ENCODE measurements at regions not wholly inside any gene's neighbourhood (a gene's known extent, or its start where the extent isn't known, plus 50 kb on each side); places are given as distances from the start of the nearest gene placed in this dataset.

- TF ChIP-seq GATA1 (IDR thresholded peaks at IDR 0.05; ENCODE audit: low read depth, low read length) (no peak), POLR2A (IDR thresholded peaks at IDR 0.05; ENCODE audit: low read length) (no peak)
- no peak for DNase-seq
Measured at GRCh38 chr13:84187626-84188025, 305.4 kb upstream of the SLITRK1 start.

GRCh38 chr13:84139561-84140158 lies 257.4 kb upstream of the SLITRK1 start:
- no peak for TF ChIP-seq GATA1 (IDR thresholded peaks at IDR 0.05; ENCODE audit: low read depth, low read length)
- TF ChIP-seq POLR2A (IDR thresholded peaks at IDR 0.05; ENCODE audit: low read length): no peak
- no peak for DNase-seq

GRCh38 chr13:84137292-84137691 lies 255.0 kb upstream of the SLITRK1 start:
- TF ChIP-seq GATA1 (IDR thresholded peaks at IDR 0.05; ENCODE audit: low read depth, low read length): no peak
- no peak for TF ChIP-seq POLR2A (IDR thresholded peaks at IDR 0.05; ENCODE audit: low read length)
- no peak for DNase-seq

- TF ChIP-seq GATA1 (IDR thresholded peaks at IDR 0.05; ENCODE audit: low read depth, low read length) (no peak), POLR2A (IDR thresholded peaks at IDR 0.05; ENCODE audit: low read length) (no peak)
- DNase-seq: no peak
Measured at GRCh38 chr13:84136582-84136981, 254.3 kb upstream of the SLITRK1 start.

GRCh38 chr13:84132491-84132890 lies 250.2 kb upstream of the SLITRK1 start:
- no peak for DNase-seq
- no peak for TF ChIP-seq GATA1 (IDR thresholded peaks at IDR 0.05; ENCODE audit: low read depth, low read length)
- no peak for TF ChIP-seq POLR2A (IDR thresholded peaks at IDR 0.05; ENCODE audit: low read length)

- no peak for DNase-seq
- TF ChIP-seq POLR2A (IDR thresholded peaks at IDR 0.05; ENCODE audit: low read length) (no peak), GATA1 (IDR thresholded peaks at IDR 0.05; ENCODE audit: low read depth, low read length) (no peak)
Measured at GRCh38 chr13:84131249-84131648, 249.0 kb upstream of the SLITRK1 start.

GRCh38 chr13:84130495-84131114 lies 248.3 kb upstream of the SLITRK1 start:
- no peak for DNase-seq
- TF ChIP-seq POLR2A (IDR thresholded peaks at IDR 0.05; ENCODE audit: low read length) (no peak), GATA1 (IDR thresholded peaks at IDR 0.05; ENCODE audit: low read depth, low read length) (no peak)

GRCh38 chr13:84129966-84130365 lies 247.7 kb upstream of the SLITRK1 start:
- no peak for TF ChIP-seq POLR2A (IDR thresholded peaks at IDR 0.05; ENCODE audit: low read length)
- no peak for TF ChIP-seq GATA1 (IDR thresholded peaks at IDR 0.05; ENCODE audit: low read depth, low read length)

GRCh38 chr13:84127597-84128128 lies 245.4 kb upstream of the SLITRK1 start:
- TF ChIP-seq GATA1 (IDR thresholded peaks at IDR 0.05; ENCODE audit: low read depth, low read length) (no peak), POLR2A (IDR thresholded peaks at IDR 0.05; ENCODE audit: low read length) (no peak)
- DNase-seq: no peak

More at GRCh38 chr13:84129966-84130365, 247.7 kb upstream of the SLITRK1 start:
- no peak for DNase-seq

- DNase-seq: no peak
- no peak for TF ChIP-seq GATA1 (IDR thresholded peaks at IDR 0.05; ENCODE audit: low read depth, low read length)
- TF ChIP-seq POLR2A (IDR thresholded peaks at IDR 0.05; ENCODE audit: low read length): no peak
Measured at GRCh38 chr13:84126671-84127171, 244.4 kb upstream of the SLITRK1 start.

GRCh38 chr13:84121456-84121855 lies 239.2 kb upstream of the SLITRK1 start:
- DNase-seq: no peak
- TF ChIP-seq POLR2A (IDR thresholded peaks at IDR 0.05; ENCODE audit: low read length) (no peak), GATA1 (IDR thresholded peaks at IDR 0.05; ENCODE audit: low read depth, low read length) (no peak)

- TF ChIP-seq POLR2A (IDR thresholded peaks at IDR 0.05; ENCODE audit: low read length): no peak
- TF ChIP-seq GATA1 (IDR thresholded peaks at IDR 0.05; ENCODE audit: low read depth, low read length): no peak
- no peak for DNase-seq
Measured at GRCh38 chr13:84118839-84119409, 236.7 kb upstream of the SLITRK1 start.

GRCh38 chr13:84098273-84098672 lies 216.0 kb upstream of the SLITRK1 start:
- no peak for TF ChIP-seq GATA1 (IDR thresholded peaks at IDR 0.05; ENCODE audit: low read depth, low read length)

GRCh38 chr13:84097148-84097547 lies 214.9 kb upstream of the SLITRK1 start:
- DNase-seq: no peak
- no peak for TF ChIP-seq POLR2A (IDR thresholded peaks at IDR 0.05; ENCODE audit: low read length)

More at GRCh38 chr13:84098273-84098672, 216.0 kb upstream of the SLITRK1 start:
- no peak for DNase-seq

GRCh38 chr13:84096216-84096615 lies 213.9 kb upstream of the SLITRK1 start:
- TF ChIP-seq POLR2A (IDR thresholded peaks at IDR 0.05; ENCODE audit: low read length) (no peak), GATA1 (IDR thresholded peaks at IDR 0.05; ENCODE audit: low read depth, low read length) (no peak)
- no peak for DNase-seq

Data from erythroblast (primary cell).